ENCODE measurements at regions not wholly inside any gene's neighbourhood (a gene's known extent, or its start where the extent isn't known, plus 50 kb on each side); places are given as distances from the start of the nearest gene placed in this dataset.

GRCh38 chr5:3811116-3811515, 215.5 kb downstream of the IRX1 start:
- no peak for DNase-seq (ENCODE audit: low read depth in 2 of 3, low spot score in 1 of 3)

DNA sequence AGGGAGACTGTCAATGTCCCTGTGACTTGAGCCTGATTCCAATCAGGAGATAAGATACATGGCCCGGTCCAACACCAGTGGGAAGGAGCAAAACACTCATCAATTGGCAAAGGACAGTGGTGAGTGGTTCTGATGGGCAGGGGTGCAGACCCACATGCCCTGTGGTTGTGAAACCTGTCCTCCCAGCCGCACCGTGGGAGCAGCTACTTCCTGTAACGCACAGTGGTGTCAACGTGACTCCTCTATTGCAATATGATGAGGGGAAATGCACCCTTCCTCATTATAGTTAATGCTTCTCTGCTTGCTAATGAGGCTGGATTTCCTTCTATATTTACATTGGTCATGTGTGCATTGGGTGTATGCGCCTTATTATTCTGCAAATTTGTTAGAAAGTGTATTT, 223.0 kb downstream of the IRX1 start:
- no peak for DNase-seq (ENCODE audit: low read depth in 2 of 3, low spot score in 1 of 3)

GRCh38 chr5:3825531-3826451, 230.2 kb downstream of the IRX1 start:
- no peak for DNase-seq (ENCODE audit: low read depth in 2 of 3, low spot score in 1 of 3)

GRCh38 chr5:3827624-3828023, 232.0 kb downstream of the IRX1 start:
- DNase-seq (ENCODE audit: low read depth in 2 of 3, low spot score in 1 of 3) = no peak

- DNase-seq (ENCODE audit: low read depth in 2 of 3, low spot score in 1 of 3) = no peak
Measured at GRCh38 chr5:3828761-3829160, 233.1 kb downstream of the IRX1 start.

- no peak for DNase-seq (ENCODE audit: low read depth in 2 of 3, low spot score in 1 of 3)
Measured at GRCh38 chr5:3833566-3833965, 237.9 kb downstream of the IRX1 start.

GRCh38 chr5:3835811-3836210, 240.2 kb downstream of the IRX1 start:
- no peak for DNase-seq (ENCODE audit: low read depth in 2 of 3, low spot score in 1 of 3)

DNA sequence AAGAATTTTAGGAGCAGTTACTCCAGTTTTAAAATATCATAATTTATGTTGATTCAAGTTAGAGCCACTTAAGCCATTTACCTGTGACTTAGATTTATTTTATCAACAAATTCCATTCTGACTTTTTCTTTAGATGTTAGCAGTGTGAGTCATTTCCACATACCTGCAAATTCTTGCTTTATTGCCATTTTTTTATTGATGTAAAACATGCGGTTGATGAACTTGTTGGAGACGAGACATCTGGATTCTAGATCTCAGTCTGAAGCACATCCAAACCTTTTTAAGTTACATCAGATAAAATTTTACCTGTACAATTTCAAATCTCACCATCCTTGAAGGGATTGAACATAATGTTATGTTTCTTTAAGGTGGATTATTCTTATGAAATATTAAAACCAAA, 240.9 kb downstream of the IRX1 start:
- DNase-seq (ENCODE audit: low read depth in 2 of 3, low spot score in 1 of 3) = no peak

DNA sequence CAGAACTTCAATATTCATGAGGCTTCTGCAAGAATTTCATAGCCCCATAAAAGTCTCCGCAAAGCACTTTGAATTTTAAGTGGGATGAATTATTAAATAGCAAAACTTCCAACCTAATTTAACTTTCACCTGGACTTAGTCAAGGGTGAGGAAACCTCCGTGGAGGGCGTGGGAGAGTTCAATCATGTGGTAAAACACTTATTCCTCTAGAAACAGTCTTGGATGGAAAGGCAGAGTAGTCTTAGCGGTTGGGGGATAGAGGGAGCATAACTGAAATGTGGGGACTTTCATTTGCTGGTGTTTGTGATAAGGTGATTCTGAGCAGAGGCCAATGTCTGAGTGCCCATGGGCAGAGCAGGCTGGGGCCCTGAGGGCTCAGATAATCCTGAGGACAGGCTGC, 241.9 kb downstream of the IRX1 start:
- no peak for DNase-seq (ENCODE audit: low read depth in 2 of 3, low spot score in 1 of 3)

DNA sequence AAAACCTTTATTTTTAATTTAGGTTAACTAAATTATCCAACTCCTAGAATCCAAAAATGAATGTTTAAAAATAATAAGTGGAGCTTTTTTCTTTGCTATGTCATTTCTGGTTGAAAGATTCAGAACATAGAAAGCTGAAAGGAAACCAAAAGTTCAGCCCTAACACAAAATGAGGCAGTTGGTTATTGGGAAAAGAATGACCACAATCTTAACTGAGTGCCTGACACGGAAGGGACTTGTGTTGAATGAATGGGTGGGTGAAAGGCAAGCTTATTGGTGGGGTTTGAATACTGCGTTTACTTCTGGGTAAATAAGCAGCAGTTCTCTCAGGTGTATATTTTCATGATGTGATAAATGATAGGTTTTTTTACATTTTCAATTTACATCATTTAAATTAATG, 243.5 kb downstream of the IRX1 start:
- DNase-seq (ENCODE audit: low read depth in 2 of 3, low spot score in 1 of 3) = no peak

DNA sequence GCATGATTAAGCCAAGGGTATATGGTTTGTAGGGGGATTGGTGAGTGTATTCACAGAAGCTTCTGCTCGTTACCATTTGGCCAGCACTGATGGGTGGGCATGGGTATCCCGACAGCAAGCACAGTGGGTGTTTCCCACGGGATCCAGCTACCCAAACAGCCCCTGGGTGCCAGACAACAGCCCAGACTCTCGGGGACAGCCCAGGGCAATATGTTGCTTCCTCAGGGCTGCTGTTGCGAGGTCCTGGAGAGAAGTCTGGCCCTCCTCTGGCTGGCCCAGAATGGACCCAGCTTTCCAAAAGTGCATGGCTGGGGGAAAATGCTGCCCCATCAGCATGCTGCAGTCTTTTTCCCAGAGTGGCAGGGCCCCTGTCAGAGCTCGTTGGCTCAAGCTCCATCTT, 247.0 kb downstream of the IRX1 start:
- DNase-seq (ENCODE audit: low read depth in 2 of 3, low spot score in 1 of 3) = no peak

GRCh38 chr5:3843706-3844105, 248.1 kb downstream of the IRX1 start:
- no peak for DNase-seq (ENCODE audit: low read depth in 2 of 3, low spot score in 1 of 3)

DNA sequence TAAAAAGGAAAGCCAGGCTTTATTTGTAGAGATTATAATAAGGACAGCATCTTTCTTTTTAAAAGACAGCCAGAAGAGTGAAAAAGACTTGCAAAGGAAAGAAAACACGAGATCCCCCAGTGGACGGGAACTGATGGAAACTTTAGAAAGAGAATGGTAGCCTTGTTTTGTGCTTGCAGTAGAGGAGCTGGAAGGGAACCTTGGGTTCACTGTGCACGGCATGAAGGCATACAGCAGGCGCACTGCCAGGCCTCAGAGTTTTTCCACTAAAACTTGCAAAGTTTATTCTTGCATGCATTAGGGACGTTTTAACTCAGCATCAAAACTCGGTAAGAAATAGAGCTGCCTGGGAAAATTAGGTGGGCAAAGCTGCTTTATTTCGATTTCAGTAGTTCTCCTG, 248.6 kb downstream of the IRX1 start:
- DNase-seq (ENCODE audit: low read depth in 2 of 3, low spot score in 1 of 3) = no peak

DNA sequence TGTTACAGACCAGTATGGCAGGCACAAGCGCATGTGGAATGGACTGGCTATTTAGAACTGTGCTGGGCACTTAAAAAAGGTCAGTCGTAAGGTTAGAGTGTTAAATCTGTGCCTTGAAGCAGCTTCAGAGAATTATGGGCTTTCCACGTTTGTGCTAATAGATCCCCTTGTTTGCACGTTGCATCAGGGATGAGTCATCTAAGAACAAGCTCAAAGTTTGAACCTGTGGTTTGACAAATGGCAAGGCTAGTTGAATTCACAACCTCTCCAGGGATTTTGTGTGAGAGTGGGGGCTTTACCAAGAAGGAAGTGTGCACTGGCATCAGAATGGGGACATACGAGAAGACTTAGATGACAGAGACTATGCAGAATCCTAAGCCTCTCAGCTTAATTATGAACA, 249.6 kb downstream of the IRX1 start:
- DNase-seq (ENCODE audit: low read depth in 2 of 3, low spot score in 1 of 3) = no peak

GRCh38 chr5:3852161-3852916, 256.7 kb downstream of the IRX1 start:
- DNase-seq (ENCODE audit: low read depth in 2 of 3, low spot score in 1 of 3) = no peak

- DNase-seq (ENCODE audit: low read depth in 2 of 3, low spot score in 1 of 3) = no peak
Measured at GRCh38 chr5:3853362-3853761, 257.7 kb downstream of the IRX1 start.

- no peak for DNase-seq (ENCODE audit: low read depth in 2 of 3, low spot score in 1 of 3)
Measured at GRCh38 chr5:3854188-3854821, 258.7 kb downstream of the IRX1 start.

- no peak for DNase-seq (ENCODE audit: low read depth in 2 of 3, low spot score in 1 of 3)
Measured at GRCh38 chr5:3856036-3856435, 260.4 kb downstream of the IRX1 start.

DNA sequence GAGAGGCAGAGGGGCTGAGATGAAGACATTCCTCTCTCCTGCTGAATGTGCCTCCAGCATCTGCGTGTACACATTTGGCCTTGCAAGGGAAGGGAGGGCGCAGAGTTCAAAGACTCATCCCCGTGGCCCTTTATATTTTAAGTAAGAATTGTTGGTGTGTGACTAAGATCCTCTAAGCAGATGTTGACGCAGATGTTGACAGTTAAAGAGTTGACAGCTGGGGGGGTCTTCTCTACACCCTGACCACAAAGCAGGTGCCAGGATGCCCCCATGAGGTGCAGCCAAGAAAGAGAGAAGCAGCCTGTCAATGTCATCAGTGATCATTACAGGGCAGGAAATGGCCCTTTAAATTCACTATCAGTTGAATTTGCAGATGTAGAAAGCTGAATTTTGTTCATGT, 262.9 kb downstream of the IRX1 start:
- no peak for DNase-seq (ENCODE audit: low read depth in 2 of 3, low spot score in 1 of 3)

DNA sequence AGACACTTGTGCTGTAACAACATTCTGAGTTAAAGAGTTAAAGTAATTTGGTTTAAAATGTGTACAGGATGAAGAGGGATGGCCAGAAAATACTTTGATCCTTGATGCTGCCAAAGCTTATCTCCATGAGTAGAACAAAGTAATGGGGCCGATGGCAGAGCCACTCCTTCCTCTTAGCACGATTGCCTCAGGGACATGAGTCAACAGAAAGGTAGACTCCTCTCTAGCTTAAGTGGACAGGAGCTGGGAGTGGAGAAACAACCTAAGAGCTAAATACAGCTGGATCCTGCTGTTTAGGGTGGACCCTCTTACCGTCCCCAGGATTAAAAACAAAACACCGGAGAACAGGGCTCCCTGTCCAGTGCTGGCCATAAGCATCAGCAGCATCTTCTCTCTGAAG, 267.3 kb downstream of the IRX1 start:
- no peak for DNase-seq (ENCODE audit: low read depth in 2 of 3, low spot score in 1 of 3)

- no peak for DNase-seq (ENCODE audit: low read depth in 2 of 3, low spot score in 1 of 3)
Measured at GRCh38 chr5:3875144-3875543, 279.5 kb downstream of the IRX1 start.

GRCh38 chr5:3878267-3878666, 282.6 kb downstream of the IRX1 start:
- no peak for DNase-seq (ENCODE audit: low read depth in 2 of 3, low spot score in 1 of 3)

Measured in stimulated activated CD4-positive, alpha-beta T cell treated with anti-CD3 and anti-CD28 coated beads, Interleukin-12 subunit alpha, Interleukin-12 subunit beta, amount 100 ng/mL, for 48 hours (primary cell).